ENCODE measurements at regions not wholly inside any gene's neighbourhood (a gene's known extent, or its start where the extent isn't known, plus 50 kb on each side); places are given as distances from the start of the nearest gene placed in this dataset.

DNA sequence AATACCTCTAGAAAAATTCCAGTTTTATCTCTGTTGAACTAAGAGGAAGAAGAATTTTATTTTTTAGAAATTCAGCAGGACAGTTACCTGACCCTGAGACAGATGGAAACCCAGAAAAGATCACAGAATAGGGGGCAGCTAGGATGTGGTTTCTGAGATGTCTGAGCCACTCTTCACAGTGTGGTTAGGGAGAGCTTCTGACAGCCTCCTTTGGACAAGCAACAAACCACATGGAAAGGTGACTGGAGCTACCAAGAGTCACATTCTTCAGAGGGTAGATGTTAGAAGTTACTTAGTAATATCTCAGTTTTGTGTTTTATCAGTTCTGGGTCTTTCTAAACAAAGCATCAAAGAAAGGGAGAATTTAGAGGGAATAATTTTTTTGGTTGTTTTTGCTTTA, 117.3 kb upstream of the NAP1L1 start:
- TF ChIP-seq TAF1 (IDR thresholded peaks at IDR 0.05; ENCODE audit: low read depth), result no peak
- TF ChIP-seq, protein P1, sequence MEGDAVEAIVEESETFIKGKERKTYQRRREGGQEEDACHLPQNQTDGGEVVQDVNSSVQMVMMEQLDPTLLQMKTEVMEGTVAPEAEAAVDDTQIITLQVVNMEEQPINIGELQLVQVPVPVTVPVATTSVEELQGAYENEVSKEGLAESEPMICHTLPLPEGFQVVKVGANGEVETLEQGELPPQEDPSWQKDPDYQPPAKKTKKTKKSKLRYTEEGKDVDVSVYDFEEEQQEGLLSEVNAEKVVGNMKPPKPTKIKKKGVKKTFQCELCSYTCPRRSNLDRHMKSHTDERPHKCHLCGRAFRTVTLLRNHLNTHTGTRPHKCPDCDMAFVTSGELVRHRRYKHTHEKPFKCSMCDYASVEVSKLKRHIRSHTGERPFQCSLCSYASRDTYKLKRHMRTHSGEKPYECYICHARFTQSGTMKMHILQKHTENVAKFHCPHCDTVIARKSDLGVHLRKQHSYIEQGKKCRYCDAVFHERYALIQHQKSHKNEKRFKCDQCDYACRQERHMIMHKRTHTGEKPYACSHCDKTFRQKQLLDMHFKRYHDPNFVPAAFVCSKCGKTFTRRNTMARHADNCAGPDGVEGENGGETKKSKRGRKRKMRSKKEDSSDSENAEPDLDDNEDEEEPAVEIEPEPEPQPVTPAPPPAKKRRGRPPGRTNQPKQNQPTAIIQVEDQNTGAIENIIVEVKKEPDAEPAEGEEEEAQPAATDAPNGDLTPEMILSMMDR (IDR thresholded peaks at IDR 0.05; ENCODE audit: poor library complexity, severe bottlenecking), result no peak
- TF ChIP-seq EZH2 (IDR thresholded peaks at IDR 0.05; ENCODE audit: borderline replicate concordance, insufficient read depth, low read length, poor library complexity, severe bottlenecking), result no peak
- TF ChIP-seq POLR2AphosphoS5 (IDR thresholded peaks at IDR 0.05), result no peak
- no peak for TF ChIP-seq SMC3 (conservative IDR thresholded peaks at IDR 0.05; ENCODE audit: poor library complexity)
- no peak for TF ChIP-seq RAD21 (conservative IDR thresholded peaks at IDR 0.05)

Measured in neural cell (in vitro differentiated cells).